GM12865 (cell line): ENCODE measurements at regions not wholly inside any gene's neighbourhood (a gene's known extent, or its start where the extent isn't known, plus 50 kb on each side); places are given as distances from the start of the nearest gene placed in this dataset.

Experiments used
- DNase-seq: peaks from one replicate; pipeline ENCODE4 v3.0.0; 2010; ENCODE audit warnings: low read depth
- H3K4me3 ChIP-seq: 2 replicates; pipeline ENCODE4 v1.5.1; 2011; ENCODE audit warnings: mild to moderate bottlenecking, low read depth, low read length, control low read depth
- TF ChIP-seq, protein P1 (sequence below): IDR thresholded peaks from 2 replicates; pipeline ENCODE4 v1.5.1; 2011; ENCODE audit warnings: low read length, control low read depth, low read depth, inconsistent platforms; ENCODE audit not compliant: insufficient read depth; ENCODE audit errors: missing control alignments

DNA sequence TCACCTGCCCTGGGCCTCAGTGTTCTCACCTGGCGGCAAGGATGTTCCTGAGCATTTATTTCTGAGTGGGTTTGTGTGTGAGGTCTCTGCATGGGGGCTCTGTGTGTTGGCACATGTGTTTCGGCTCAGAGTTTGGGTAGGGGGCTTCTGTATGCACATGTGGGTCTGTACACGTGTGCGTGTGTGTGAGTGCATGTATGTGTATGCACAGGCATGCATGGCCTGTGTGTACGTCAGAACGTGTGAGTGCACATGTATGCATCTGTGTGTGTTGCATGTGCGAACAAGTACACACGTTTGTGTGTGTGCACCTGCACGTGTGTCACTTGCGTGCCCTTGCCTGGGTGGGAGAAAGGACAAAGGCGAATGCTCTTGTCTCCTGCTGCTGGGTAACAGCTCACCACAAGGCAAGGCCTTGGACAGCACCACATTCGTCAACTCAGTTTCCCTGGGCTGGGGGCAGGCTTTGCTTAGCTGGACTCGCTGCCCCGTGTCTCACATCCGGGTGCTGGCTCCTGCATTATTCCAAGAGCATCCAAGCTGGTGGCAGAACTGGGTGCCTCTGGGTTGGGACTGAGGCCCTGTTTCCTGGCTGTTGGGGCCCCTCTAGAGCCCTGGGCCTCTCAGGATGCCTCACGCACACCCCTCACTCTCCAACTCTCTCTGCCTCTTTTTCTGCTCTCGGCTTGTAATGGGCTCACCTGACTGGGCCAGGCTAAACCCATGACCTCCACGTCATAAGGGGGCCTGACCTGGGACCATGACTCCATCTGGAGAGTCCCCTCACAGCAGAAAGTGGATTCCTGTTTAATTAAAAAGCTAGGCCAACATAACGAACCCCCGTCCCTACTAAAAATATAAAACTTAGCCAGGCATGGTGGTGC, 153.6 kb upstream of the C14orf180 start:
- TF ChIP-seq, protein P1, sequence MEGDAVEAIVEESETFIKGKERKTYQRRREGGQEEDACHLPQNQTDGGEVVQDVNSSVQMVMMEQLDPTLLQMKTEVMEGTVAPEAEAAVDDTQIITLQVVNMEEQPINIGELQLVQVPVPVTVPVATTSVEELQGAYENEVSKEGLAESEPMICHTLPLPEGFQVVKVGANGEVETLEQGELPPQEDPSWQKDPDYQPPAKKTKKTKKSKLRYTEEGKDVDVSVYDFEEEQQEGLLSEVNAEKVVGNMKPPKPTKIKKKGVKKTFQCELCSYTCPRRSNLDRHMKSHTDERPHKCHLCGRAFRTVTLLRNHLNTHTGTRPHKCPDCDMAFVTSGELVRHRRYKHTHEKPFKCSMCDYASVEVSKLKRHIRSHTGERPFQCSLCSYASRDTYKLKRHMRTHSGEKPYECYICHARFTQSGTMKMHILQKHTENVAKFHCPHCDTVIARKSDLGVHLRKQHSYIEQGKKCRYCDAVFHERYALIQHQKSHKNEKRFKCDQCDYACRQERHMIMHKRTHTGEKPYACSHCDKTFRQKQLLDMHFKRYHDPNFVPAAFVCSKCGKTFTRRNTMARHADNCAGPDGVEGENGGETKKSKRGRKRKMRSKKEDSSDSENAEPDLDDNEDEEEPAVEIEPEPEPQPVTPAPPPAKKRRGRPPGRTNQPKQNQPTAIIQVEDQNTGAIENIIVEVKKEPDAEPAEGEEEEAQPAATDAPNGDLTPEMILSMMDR = no peak
- no peak overlapping the region for H3K4me3 ChIP-seq
- DNase-seq = no peak

DNA sequence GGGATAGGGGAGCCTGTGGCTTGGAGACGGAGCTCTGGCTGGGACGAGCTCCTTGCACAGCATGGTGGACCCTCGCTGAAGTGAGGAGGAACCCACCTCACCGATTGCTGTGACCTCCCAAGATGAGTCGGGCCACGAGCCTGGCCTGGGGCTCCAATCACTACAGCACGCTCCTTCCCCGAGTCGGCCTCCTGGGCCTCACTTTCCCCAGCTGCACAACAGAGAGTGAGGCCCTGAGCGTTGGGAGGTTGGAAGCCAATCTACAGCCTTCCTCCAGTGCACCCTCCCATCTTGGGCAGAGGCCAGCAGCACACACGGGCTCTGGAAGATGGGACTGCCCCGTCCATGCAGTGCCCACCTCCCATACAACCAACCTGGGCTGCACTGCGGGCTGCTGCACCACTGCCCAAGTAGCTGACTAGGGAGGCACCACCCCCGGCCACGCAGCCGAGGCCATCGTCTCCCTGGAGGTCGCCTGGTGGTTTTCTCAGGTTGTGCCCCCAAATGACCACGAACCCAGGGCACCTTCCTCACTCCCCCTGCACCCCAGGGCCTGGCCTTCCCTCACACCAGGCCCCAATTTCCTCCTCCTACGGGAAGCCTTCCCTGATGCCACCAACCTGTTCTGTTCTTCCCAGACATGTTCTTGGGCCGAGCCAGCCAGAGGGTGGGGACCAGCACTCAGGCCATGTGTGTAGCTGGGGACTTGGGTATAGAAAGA, 152.3 kb upstream of the C14orf180 start:
- DNase-seq = no peak
- H3K4me3 ChIP-seq = no peak overlapping the region
- TF ChIP-seq, protein P1 = no peak

DNA sequence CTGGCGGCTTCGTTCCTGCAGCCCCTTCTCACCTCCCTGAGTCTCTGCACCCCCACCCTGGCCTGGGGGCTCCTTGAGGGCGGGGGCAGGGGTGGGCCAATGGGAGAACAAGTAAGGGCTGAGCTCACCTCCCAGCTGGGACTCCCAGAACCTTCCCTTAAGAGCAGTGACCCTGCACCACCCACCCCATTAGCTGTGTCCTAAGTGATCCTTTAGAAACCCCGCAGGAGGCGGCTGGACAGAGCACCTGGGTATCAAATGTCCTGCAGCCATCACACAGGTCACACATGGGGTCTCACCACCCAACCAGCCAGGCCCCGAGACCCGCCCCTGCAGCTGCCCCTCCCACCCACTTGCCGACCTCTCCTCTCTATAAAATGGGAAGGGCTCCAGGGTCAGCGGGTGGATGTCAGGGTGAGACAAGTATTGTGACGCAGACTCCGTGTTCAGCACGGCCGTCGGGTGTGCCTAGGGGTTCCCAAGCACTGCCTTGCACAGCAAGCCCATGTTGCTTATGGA, 151.2 kb upstream of the C14orf180 start:
- DNase-seq = no peak

DNA sequence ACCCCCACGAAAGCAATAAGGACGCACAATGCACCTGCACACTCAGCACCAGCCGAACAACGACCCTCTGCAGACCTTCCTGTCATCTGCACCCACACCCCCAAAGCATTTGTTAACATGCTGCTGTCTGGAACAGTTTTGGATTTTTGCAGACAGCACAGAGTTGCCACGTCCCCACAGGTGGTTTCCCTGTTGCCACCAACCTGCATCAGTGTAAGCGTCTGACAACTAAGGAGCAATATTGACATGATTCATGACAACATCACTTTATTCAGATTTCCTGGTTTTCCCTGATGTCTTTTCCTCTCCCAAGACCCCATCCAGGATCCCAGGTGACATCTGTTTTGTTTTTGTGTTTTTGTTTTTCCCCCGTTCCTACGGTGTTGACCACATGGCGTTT, 150.7 kb upstream of the C14orf180 start:
- TF ChIP-seq, protein P1 = no peak
- H3K4me3 ChIP-seq = no peak overlapping the region
- DNase-seq = no peak

More for the DNA sequence above, 151.2 kb upstream of the C14orf180 start:
- TF ChIP-seq, protein P1 = no peak
- H3K4me3 ChIP-seq = no peak overlapping the region

DNA sequence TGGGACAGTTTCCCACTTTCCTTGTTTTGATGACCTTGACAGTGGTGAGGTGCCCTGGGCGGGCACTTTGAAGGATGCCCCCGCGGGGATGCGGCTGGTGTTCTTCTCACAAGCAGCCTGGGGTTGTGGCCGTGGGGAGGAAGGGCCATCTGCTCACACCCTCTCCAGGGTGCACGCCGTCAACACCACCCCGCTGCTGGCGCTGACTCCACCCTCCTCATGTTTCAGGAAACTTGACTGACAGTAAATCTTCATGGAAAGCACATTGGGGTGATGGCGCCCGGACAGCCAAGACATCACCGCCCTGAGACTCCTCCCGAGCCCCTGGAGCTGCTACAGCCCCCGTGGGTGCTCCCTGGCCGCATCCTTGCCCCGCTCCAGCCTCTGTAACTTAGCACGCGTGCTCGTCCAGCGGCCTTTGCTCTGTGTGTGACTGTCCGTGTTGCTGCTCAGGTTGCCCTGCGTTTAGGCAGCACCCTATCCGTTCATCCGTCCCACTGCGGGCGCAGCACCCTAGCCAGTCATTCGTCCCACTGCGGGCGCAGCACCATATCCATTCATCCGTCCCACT, 150.2 kb upstream of the C14orf180 start:
- TF ChIP-seq, protein P1 = no peak
- no peak for DNase-seq
- H3K4me3 ChIP-seq = no peak overlapping the region

DNA sequence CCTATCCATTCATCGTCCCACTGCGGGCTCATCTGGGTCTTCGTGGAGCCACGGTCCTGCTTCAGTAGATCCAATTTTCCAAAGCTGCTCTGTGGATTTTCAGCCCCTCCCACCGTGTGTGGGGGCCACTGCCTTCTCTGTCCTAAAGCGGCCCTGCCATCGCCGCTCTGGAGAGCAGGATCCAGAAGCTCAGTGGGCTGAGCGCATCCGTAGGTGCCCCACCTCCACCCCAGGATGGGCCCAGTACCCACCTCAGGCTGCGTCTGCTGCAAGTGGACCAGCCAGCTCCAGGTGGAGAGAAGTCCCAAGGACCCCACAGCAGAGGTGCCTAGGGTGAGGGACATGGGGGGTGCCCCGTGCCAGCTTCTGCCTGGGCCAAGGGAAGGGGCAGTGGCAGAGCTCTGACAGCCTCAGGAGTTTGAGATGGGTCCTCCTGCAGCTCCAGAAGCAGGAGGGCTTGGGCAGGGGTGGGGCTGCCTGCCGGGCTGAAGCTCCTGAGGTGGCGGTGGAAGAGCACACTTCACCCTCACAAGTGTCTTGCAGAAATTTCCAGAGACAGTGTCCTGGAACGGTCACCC, 148.1 kb upstream of the C14orf180 start:
- TF ChIP-seq, protein P1 = no peak
- no peak overlapping the region for H3K4me3 ChIP-seq
- no peak for DNase-seq
